ENCODE measurements at regions not wholly inside any gene's neighbourhood (a gene's known extent, or its start where the extent isn't known, plus 50 kb on each side); places are given as distances from the start of the nearest gene placed in this dataset.

DNA sequence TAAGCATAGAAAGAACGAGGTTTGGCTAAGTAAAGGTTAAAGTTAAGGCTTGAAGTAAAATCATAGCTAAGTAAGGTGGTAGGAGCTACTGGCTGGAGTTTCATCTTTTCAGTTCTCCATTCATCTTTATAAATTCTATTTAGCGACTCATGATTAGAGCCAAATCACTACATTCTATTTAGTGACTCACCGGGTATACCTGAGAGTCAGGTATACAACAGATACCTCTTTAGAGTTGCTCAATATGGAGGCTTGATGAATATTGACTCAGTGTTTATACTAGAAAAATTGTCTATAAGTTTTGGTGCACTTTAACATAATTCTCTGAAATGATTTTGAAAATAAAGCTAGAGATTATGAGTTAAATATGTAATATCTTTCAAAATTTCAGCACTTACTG lies 328.8 kb upstream of the GRM7 start:
- TF ChIP-seq, protein P1, sequence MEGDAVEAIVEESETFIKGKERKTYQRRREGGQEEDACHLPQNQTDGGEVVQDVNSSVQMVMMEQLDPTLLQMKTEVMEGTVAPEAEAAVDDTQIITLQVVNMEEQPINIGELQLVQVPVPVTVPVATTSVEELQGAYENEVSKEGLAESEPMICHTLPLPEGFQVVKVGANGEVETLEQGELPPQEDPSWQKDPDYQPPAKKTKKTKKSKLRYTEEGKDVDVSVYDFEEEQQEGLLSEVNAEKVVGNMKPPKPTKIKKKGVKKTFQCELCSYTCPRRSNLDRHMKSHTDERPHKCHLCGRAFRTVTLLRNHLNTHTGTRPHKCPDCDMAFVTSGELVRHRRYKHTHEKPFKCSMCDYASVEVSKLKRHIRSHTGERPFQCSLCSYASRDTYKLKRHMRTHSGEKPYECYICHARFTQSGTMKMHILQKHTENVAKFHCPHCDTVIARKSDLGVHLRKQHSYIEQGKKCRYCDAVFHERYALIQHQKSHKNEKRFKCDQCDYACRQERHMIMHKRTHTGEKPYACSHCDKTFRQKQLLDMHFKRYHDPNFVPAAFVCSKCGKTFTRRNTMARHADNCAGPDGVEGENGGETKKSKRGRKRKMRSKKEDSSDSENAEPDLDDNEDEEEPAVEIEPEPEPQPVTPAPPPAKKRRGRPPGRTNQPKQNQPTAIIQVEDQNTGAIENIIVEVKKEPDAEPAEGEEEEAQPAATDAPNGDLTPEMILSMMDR (IDR thresholded peaks at IDR 0.05; ENCODE audit: insufficient read depth, low read length, poor library complexity, severe bottlenecking): no peak
- no peak for TF ChIP-seq EZH2phosphoT487 (conservative IDR thresholded peaks at IDR 0.05; ENCODE audit: low read length)
